ENCODE measurements at regions not wholly inside any gene's neighbourhood (a gene's known extent, or its start where the extent isn't known, plus 50 kb on each side); places are given as distances from the start of the nearest gene placed in this dataset.

- no peak overlapping the region for H2AFZ ChIP-seq (ENCODE audit: low read depth, low read length)
- no peak overlapping the region for H3K27ac ChIP-seq (ENCODE audit: insufficient read depth, low read depth, low read length)
- TF ChIP-seq GATA2 (IDR thresholded peaks at IDR 0.05; ENCODE audit: insufficient read depth, insufficient read length, low read depth, low read length) (no peak), JUN (IDR thresholded peaks at IDR 0.05; ENCODE audit: borderline replicate concordance, insufficient read depth, insufficient read length, low read depth) (no peak), MYC (IDR thresholded peaks at IDR 0.05; ENCODE audit: low read depth, low read length) (no peak), CTCF (IDR thresholded peaks at IDR 0.05; ENCODE audit: extremely low read depth in 1 of 2, insufficient read depth in 1 of 2, low read depth in 1 of 2, low read length in 2 of 2) (no peak), FOS (IDR thresholded peaks at IDR 0.05; ENCODE audit: borderline replicate concordance, insufficient read depth, low read length) (no peak), EZH2 (IDR thresholded peaks at IDR 0.05; ENCODE audit: borderline replicate concordance, low read depth, low read length, severe bottlenecking) (no peak), MAX (IDR thresholded peaks at IDR 0.05; ENCODE audit: insufficient read depth, insufficient read length) (no peak), POLR2A (IDR thresholded peaks at IDR 0.05; ENCODE audit: low read depth, low read length) (no peak), POLR2AphosphoS5 (IDR thresholded peaks at IDR 0.05; ENCODE audit: insufficient read depth, low read depth, low read length) (no peak)
- no peaks in the 10 kb centered on the region for H3K9me3 ChIP-seq (replicated peaks; ENCODE audit: control insufficient read depth, insufficient read depth, low read length)
- H3K9ac ChIP-seq (replicated peaks; ENCODE audit: extremely low read depth, insufficient read depth, low read length): no peak overlapping the region
- CTCF ChIA-PET: no interaction called here
- intact Hi-C loops (cut with micrococcal nuclease): no loop called here
- POLR2A ChIA-PET: no interaction called here
- H3K4me1 ChIP-seq (ENCODE audit: control insufficient read depth, extremely low read depth, insufficient read depth, low read length): no peaks in the 10 kb centered on the region
- no peaks in the 10 kb centered on the region for H3K36me3 ChIP-seq (ENCODE audit: control insufficient read depth in 2 of 2, extremely low read depth in 1 of 2, insufficient read depth in 2 of 2, low read length in 2 of 2)
- no peak for FAIRE-seq
- BruUV-seq (replicated peaks): no TSS peak
- no peaks in the 10 kb centered on the region for H3K9me1 ChIP-seq (replicated peaks; ENCODE audit: control insufficient read depth, extremely low read depth, insufficient read depth, low read length)
- no peak overlapping the region for H3K4me3 ChIP-seq (replicated peaks in 1 of 3; ENCODE audit: insufficient read depth in 1 of 3, low read depth in 1 of 3, low read length in 3 of 3)
- dilution Hi-C loops (cut with MboI; ENCODE audit: extremely low pct_ligation_motif_present, low sequenced_read_pairs): no loop called here
- no peak overlapping the region for H3K4me2 ChIP-seq (ENCODE audit: insufficient read depth, low read length)
- H3K27me3 ChIP-seq (ENCODE audit: control insufficient read depth in 2 of 2, insufficient read depth in 2 of 2, low read length in 2 of 2): no peaks in the 10 kb centered on the region
- no peaks in the 10 kb centered on the region for H4K20me1 ChIP-seq (replicated peaks; ENCODE audit: control insufficient read depth, extremely low read depth, insufficient read depth, low read length)
- DNase-seq (ENCODE audit: low read depth, low spot score): no peak
- H3K79me2 ChIP-seq (ENCODE audit: control insufficient read depth, insufficient read depth, low read length): no peaks in the 10 kb centered on the region
Measured at GRCh38 chr4:126065016-126065415, 750.3 kb downstream of the FAT4 start.
